ENCODE measurements at regions not wholly inside any gene's neighbourhood (a gene's known extent, or its start where the extent isn't known, plus 50 kb on each side); places are given as distances from the start of the nearest gene placed in this dataset.

GRCh38 chr6:63493557-63493956, 78.7 kb upstream of the LOC128125822 start:
- ATAC-seq: peak in 1 of 2 donors; percentile 47
- no peak for DNase-seq
- TF ChIP-seq POLR2A (IDR thresholded peaks at IDR 0.05): no peak
- TF ChIP-seq CTCF (IDR thresholded peaks at IDR 0.05 in 4 of 5, conservative IDR thresholded peaks at IDR 0.05 in 1 of 5): no peak
- intact Hi-C loops (cut with DNase I; ENCODE audit: low total_unique reads): loop anchor here (5.0 kb wide), 1 partner anchor 79 kb away; the partner anchor contains the start of genes LOC128125822 and PTP4A1
- no peaks in the 10 kb centered on the region for H3K27me3 ChIP-seq
- no peak overlapping the region for H3K4me3 ChIP-seq
- H3K36me3 ChIP-seq: no peaks in the 10 kb centered on the region
- no peaks in the 10 kb centered on the region for H3K9me3 ChIP-seq
- peak overlapping the region in 3 of 4 donors; percentile 62 to 80 (median 79) for H3K27ac ChIP-seq
- in situ Hi-C loops (cut with MboI; ENCODE audit: low sequenced_read_pairs in 4 of 4): no loop called here
- peaks cover 16% of the 10 kb centered on the region in 2 donors for H3K4me1 ChIP-seq

- Histone ChIP-seq H3K4me1 (peaks cover 16% of the 10 kb centered on the region in 2 donors), H3K9me3 (no peaks in the 10 kb centered on the region), H3K27me3 (no peaks in the 10 kb centered on the region), H3K4me3 (no peak overlapping the region), H3K27ac (no peak overlapping the region), H3K36me3 (no peaks in the 10 kb centered on the region)
- no peak for DNase-seq
- TF ChIP-seq CTCF (IDR thresholded peaks at IDR 0.05 in 4 of 5, conservative IDR thresholded peaks at IDR 0.05 in 1 of 5) (no peak), POLR2A (IDR thresholded peaks at IDR 0.05) (no peak)
- no peak for ATAC-seq
- in situ Hi-C loops (cut with MboI; ENCODE audit: low sequenced_read_pairs in 4 of 4) (no loop called here), intact Hi-C loops (cut with DNase I; ENCODE audit: low total_unique reads) (no loop called here)
Measured at GRCh38 chr6:63496361-63496804, 75.9 kb upstream of the LOC128125822 start.

- TF ChIP-seq CTCF (IDR thresholded peaks at IDR 0.05 in 4 of 5, conservative IDR thresholded peaks at IDR 0.05 in 1 of 5) (no peak), POLR2A (IDR thresholded peaks at IDR 0.05) (no peak)
- in situ Hi-C loops (cut with MboI; ENCODE audit: low sequenced_read_pairs in 4 of 4): no loop called here
- no peak overlapping the region for H3K27ac ChIP-seq
- intact Hi-C loops (cut with DNase I; ENCODE audit: low total_unique reads): no loop called here
- no peak for ATAC-seq
- H3K9me3 ChIP-seq: no peaks in the 10 kb centered on the region
- no peaks in the 10 kb centered on the region for H3K36me3 ChIP-seq
- no peak overlapping the region for H3K4me3 ChIP-seq
- no peaks in the 10 kb centered on the region for H3K27me3 ChIP-seq
- H3K4me1 ChIP-seq: no peaks in the 10 kb centered on the region
- DNase-seq: no peak
Measured at GRCh38 chr6:63502156-63502555, 70.1 kb upstream of the LOC128125822 start.

DNA sequence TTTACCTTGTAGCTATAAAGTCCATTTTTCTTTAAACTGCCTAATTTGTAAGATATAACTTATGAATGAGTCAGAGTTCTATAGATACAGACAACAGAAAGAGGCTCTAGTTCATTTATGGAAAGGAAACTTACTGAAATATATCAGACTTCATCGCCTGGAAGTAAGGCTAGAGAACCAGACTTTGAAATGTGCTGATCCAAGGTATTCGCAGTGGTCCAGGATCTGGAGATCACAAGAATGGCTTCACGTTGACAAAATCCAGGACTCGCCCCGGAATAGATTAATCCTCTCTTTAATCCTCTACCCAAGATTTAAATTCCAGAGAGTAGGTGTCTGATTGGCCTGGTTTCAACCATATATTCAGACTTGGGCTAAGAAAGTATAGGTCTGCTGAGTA, 69.1 kb upstream of the LOC128125822 start:
- Histone ChIP-seq H3K4me3 (no peak overlapping the region), H3K9me3 (no peaks in the 10 kb centered on the region), H3K4me1 (no peaks in the 10 kb centered on the region), H3K27ac (no peak overlapping the region), H3K27me3 (no peaks in the 10 kb centered on the region), H3K36me3 (no peaks in the 10 kb centered on the region)
- in situ Hi-C loops (cut with MboI; ENCODE audit: low sequenced_read_pairs in 4 of 4): no loop called here
- TF ChIP-seq POLR2A (IDR thresholded peaks at IDR 0.05) (no peak), CTCF (IDR thresholded peaks at IDR 0.05 in 4 of 5, conservative IDR thresholded peaks at IDR 0.05 in 1 of 5) (no peak)
- ATAC-seq: no peak
- no peak for DNase-seq
- intact Hi-C loops (cut with DNase I; ENCODE audit: low total_unique reads): no loop called here

GRCh38 chr6:63504777-63505384, 67.4 kb upstream of the LOC128125822 start:
- Histone ChIP-seq H3K27me3 (no peaks in the 10 kb centered on the region), H3K4me3 (no peak overlapping the region), H3K36me3 (no peaks in the 10 kb centered on the region), H3K9me3 (no peaks in the 10 kb centered on the region), H3K27ac (no peak overlapping the region), H3K4me1 (peaks cover 4% of the 10 kb centered on the region in 2 donors)
- ATAC-seq (no peak), DNase-seq (no peak)
- in situ Hi-C loops (cut with MboI; ENCODE audit: low sequenced_read_pairs in 4 of 4) (no loop called here), intact Hi-C loops (cut with DNase I; ENCODE audit: low total_unique reads) (no loop called here)
- no peak for TF ChIP-seq CTCF (IDR thresholded peaks at IDR 0.05 in 4 of 5, conservative IDR thresholded peaks at IDR 0.05 in 1 of 5)
- TF ChIP-seq POLR2A (IDR thresholded peaks at IDR 0.05): no peak
